ENCODE measurements at regions not wholly inside any gene's neighbourhood (a gene's known extent, or its start where the extent isn't known, plus 50 kb on each side); places are given as distances from the start of the nearest gene placed in this dataset.

GRCh38 chr10:44326474-44327030, 58.3 kb downstream of the CXCL12 start:
- DNase-seq (ENCODE audit: low read depth in 2 of 2): no peak

GRCh38 chr10:44325596-44326307, 59.1 kb downstream of the CXCL12 start:
- no peak for DNase-seq (ENCODE audit: low read depth in 2 of 2)

- no peak for DNase-seq (ENCODE audit: low read depth in 2 of 2)
Measured at GRCh38 chr10:44325157-44325556, 59.7 kb downstream of the CXCL12 start.

- no peak for DNase-seq (ENCODE audit: low read depth in 2 of 2)
Measured at GRCh38 chr10:44323838-44324237, 61.1 kb downstream of the CXCL12 start.

GRCh38 chr10:44322137-44322536, 62.8 kb downstream of the CXCL12 start:
- DNase-seq (ENCODE audit: low read depth in 2 of 2): no peak

- no peak for DNase-seq (ENCODE audit: low read depth in 2 of 2)
Measured at GRCh38 chr10:44320756-44321155, 64.1 kb downstream of the CXCL12 start.

- DNase-seq (ENCODE audit: low read depth in 2 of 2): no peak
Measured at GRCh38 chr10:44317856-44318255, 67.0 kb downstream of the CXCL12 start.

GRCh38 chr10:44316922-44317215, 68.0 kb downstream of the CXCL12 start:
- DNase-seq (ENCODE audit: low read depth in 2 of 2): no peak

GRCh38 chr10:44316187-44316921, 68.5 kb downstream of the CXCL12 start:
- no peak for DNase-seq (ENCODE audit: low read depth in 2 of 2)

GRCh38 chr10:44314802-44315460, 70.0 kb downstream of the CXCL12 start:
- DNase-seq (ENCODE audit: low read depth in 2 of 2): no peak

GRCh38 chr10:44313761-44314165, 71.1 kb downstream of the CXCL12 start:
- DNase-seq (ENCODE audit: low read depth in 2 of 2): no peak

GRCh38 chr10:44312401-44312800, 72.5 kb downstream of the CXCL12 start:
- no peak for DNase-seq (ENCODE audit: low read depth in 2 of 2)

- no peak for DNase-seq (ENCODE audit: low read depth in 2 of 2)
Measured at GRCh38 chr10:44311563-44312051, 73.3 kb downstream of the CXCL12 start.

GRCh38 chr10:44310762-44311562, 73.9 kb downstream of the CXCL12 start:
- peak in 1 of 2 donors; percentile 33 for DNase-seq (ENCODE audit: low read depth in 2 of 2)

GRCh38 chr10:44309939-44310761, 74.7 kb downstream of the CXCL12 start:
- no peak for DNase-seq (ENCODE audit: low read depth in 2 of 2)

- no peak for DNase-seq (ENCODE audit: low read depth in 2 of 2)
Measured at GRCh38 chr10:44309361-44309760, 75.5 kb downstream of the CXCL12 start.

- DNase-seq (ENCODE audit: low read depth in 2 of 2): no peak
Measured at GRCh38 chr10:44308935-44309334, 76.0 kb downstream of the CXCL12 start.

GRCh38 chr10:44307691-44308090, 77.2 kb downstream of the CXCL12 start:
- no peak for DNase-seq (ENCODE audit: low read depth in 2 of 2)

- DNase-seq (ENCODE audit: low read depth in 2 of 2): no peak
Measured at GRCh38 chr10:44306762-44307161, 78.1 kb downstream of the CXCL12 start.

GRCh38 chr10:44306147-44306710, 78.7 kb downstream of the CXCL12 start:
- no peak for DNase-seq (ENCODE audit: low read depth in 2 of 2)
